Gastrocnemius medialis (tissue), 4 donors: ENCODE measurements at regions not wholly inside any gene's neighbourhood (a gene's known extent, or its start where the extent isn't known, plus 50 kb on each side); places are given as distances from the start of the nearest gene placed in this dataset.

Source experiments
- ATAC-seq, 2 donors: fragments of 150-250 bp; one replicate each; pipeline ENCODE4 v1.9.1; 2016
- DNase-seq, 2 donors: peaks; one replicate each; pipeline ENCODE4 v3.0.0-alpha.2; 2019
- H3K27ac ChIP-seq, 4 donors: fragments of 200-600 bp; sonication (generic); 1 replicate in 1 of 4; 2 replicates in 3 of 4; pipeline ENCODE4 v1.5.1; 2016 to 2018; ENCODE audit warnings: mild to moderate bottlenecking in 2 of 4, moderate library complexity in 1 of 4
- H3K27me3 ChIP-seq, 3 donors: fragments of 200-600 bp; sonication (generic) in 2 of 3; 1 replicate in 1 of 3; 2 replicates in 2 of 3; pipeline versions ENCODE4 v1.5.1 to v1.6.0; 2016 to 2019; ENCODE audit warnings: mild to moderate bottlenecking in 1 of 3, moderate library complexity in 1 of 3
- H3K36me3 ChIP-seq, 2 donors: fragments of 200-600 bp; sonication (generic) in 1 of 2; one replicate each; pipeline ENCODE4 v1.5.1; 2017 to 2018
- H3K4me1 ChIP-seq, 2 donors: fragments of 200-600 bp; sonication (generic) in 1 of 2; one replicate each; pipeline ENCODE4 v1.5.1; 2016 to 2017; ENCODE audit warnings: mild to moderate bottlenecking in 2 of 2
- H3K4me3 ChIP-seq, 4 donors: fragments of 200-600 bp; sonication (generic) in 3 of 4; 1 replicate in 1 of 4; 2 replicates in 3 of 4; pipeline ENCODE4 v1.5.1; 2016 to 2019; ENCODE audit warnings: mild to moderate bottlenecking in 2 of 4
- H3K9me3 ChIP-seq, 3 donors: fragments of 200-600 bp; sonication (generic) in 2 of 3; 1 replicate in 1 of 3; 2 replicates in 2 of 3; pipeline ENCODE4 v1.5.1; 2016 to 2019
- POLR2A ChIP-seq, 2 donors: fragments of 450-650 bp; IDR thresholded peaks; one replicate each; pipeline ENCODE4 v1.6.1; 2017; ENCODE audit warnings: antibody characterized with exemption in 2 of 2, mild to moderate bottlenecking in 2 of 2, moderate library complexity in 2 of 2
- in situ Hi-C, 4 donors: fragments of 200-750 bp; cut with MboI; loops; one replicate each; pipeline versions ENCODE4 v1.15.0 to v1.8.0; 2017; ENCODE audit warnings: low sequenced_read_pairs in 4 of 4
- intact Hi-C: fragments of 100-400 bp; cut with DNase I; formaldehyde crosslinking; loops from one replicate; pipeline ENCODE4 v1.15.1; 2023; ENCODE audit warnings: low total_unique reads
- TF ChIP-seq, protein P1 (sequence below), 5 experiments: fragments of 450-650 bp in 3 of 5; fragments of 200-600 bp in 2 of 5; sonication (generic) in 2 of 5; IDR thresholded peaks in 4 of 5; conservative IDR thresholded peaks in 1 of 5; 1 replicate in 4 of 5; 2 replicates in 1 of 5; pipeline ENCODE4 v1.5.1; 2016 to 2019; ENCODE audit warnings: antibody characterized with exemption in 5 of 5, mild to moderate bottlenecking in 3 of 5, moderate library complexity in 3 of 5

- no peak overlapping the region for H3K4me3 ChIP-seq
- intact Hi-C loops (no loop called here), in situ Hi-C loops (no loop called here)
- no peak for TF ChIP-seq POLR2A (IDR thresholded peaks at IDR 0.05)
- TF ChIP-seq, protein P1, sequence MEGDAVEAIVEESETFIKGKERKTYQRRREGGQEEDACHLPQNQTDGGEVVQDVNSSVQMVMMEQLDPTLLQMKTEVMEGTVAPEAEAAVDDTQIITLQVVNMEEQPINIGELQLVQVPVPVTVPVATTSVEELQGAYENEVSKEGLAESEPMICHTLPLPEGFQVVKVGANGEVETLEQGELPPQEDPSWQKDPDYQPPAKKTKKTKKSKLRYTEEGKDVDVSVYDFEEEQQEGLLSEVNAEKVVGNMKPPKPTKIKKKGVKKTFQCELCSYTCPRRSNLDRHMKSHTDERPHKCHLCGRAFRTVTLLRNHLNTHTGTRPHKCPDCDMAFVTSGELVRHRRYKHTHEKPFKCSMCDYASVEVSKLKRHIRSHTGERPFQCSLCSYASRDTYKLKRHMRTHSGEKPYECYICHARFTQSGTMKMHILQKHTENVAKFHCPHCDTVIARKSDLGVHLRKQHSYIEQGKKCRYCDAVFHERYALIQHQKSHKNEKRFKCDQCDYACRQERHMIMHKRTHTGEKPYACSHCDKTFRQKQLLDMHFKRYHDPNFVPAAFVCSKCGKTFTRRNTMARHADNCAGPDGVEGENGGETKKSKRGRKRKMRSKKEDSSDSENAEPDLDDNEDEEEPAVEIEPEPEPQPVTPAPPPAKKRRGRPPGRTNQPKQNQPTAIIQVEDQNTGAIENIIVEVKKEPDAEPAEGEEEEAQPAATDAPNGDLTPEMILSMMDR (IDR thresholded peaks at IDR 0.05 in 4 of 5, conservative IDR thresholded peaks at IDR 0.05 in 1 of 5), result no peak
- no peaks in the 10 kb centered on the region for H3K27me3 ChIP-seq
- H3K9me3 ChIP-seq, result no peaks in the 10 kb centered on the region
- H3K4me1 ChIP-seq, result no peaks in the 10 kb centered on the region
- no peaks in the 10 kb centered on the region for H3K36me3 ChIP-seq
- no peak overlapping the region for H3K27ac ChIP-seq
- DNase-seq (no peak), ATAC-seq (no peak)
Measured at GRCh38 chr18:78619854-78620253, 359.8 kb upstream of the SALL3 start.

DNA sequence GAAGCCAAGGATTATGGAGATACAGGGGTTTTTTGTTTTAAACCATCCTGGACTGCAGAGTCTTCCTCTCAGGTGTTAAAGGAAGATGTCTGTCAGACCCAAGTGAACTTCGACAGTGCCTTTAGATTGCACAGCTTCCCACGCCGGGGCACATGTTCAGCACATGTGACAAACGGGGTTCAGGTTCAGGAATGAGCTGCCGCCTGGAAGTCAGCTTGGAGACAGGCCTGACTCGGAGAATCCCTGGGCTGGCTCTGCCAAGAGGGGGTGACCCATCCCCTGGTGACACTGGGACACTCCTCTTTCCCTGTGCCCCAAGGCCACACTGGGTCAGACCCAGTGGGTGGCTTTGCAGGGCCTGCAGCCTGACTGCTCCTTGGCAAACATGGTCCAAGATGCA lies 359.3 kb upstream of the SALL3 start:
- in situ Hi-C loops (no loop called here), intact Hi-C loops (no loop called here)
- TF ChIP-seq, protein P1 (IDR thresholded peaks at IDR 0.05 in 4 of 5, conservative IDR thresholded peaks at IDR 0.05 in 1 of 5), result no peak
- no peak for TF ChIP-seq POLR2A (IDR thresholded peaks at IDR 0.05)
- Histone ChIP-seq H3K27ac (no peak overlapping the region), H3K4me3 (no peak overlapping the region), H3K36me3 (no peaks in the 10 kb centered on the region), H3K27me3 (no peaks in the 10 kb centered on the region), H3K4me1 (no peaks in the 10 kb centered on the region), H3K9me3 (no peaks in the 10 kb centered on the region)
- ATAC-seq (no peak), DNase-seq (no peak)

GRCh38 chr18:78621141-78621755 lies 358.4 kb upstream of the SALL3 start:
- H3K27me3 ChIP-seq, result no peaks in the 10 kb centered on the region
- intact Hi-C loops, result no loop called here
- ATAC-seq, result no peak

DNA sequence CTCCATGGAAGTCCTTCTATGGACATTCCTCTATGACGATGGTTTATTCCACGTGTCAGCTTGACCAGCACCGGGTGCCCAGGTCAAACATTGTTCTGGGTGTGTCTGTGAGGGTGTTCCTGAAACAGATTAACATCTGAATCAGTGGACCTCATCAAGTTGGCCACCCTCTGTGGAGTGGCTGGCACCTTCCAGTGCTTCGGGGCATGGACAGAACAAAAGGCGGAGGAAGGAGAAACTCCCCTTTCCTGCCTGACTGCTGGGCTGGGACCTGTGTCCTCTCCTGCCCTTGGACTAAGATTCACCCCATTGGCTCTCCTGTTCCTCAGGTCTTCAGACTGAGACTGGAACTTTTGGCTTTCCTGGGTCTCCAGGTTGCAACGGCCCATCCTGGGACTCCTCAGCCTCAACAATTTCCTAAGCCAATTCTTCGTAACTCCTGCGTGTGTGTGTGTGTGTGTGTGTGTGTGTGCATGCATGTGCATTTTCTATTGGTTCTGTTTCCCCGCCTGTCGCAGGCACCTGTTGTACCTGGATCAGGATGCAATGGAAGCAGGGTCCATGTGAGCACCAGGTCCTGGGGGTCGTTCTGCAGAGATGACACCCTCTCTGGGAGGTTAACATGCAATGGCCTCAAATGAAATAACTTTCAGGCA lies 357.2 kb upstream of the SALL3 start:
- no peaks in the 10 kb centered on the region for H3K4me1 ChIP-seq
- H3K27ac ChIP-seq, result no peak overlapping the region
- ATAC-seq (no peak), DNase-seq (no peak)
- TF ChIP-seq, protein P1 (IDR thresholded peaks at IDR 0.05 in 4 of 5, conservative IDR thresholded peaks at IDR 0.05 in 1 of 5), result no peak
- TF ChIP-seq POLR2A (IDR thresholded peaks at IDR 0.05), result no peak
- intact Hi-C loops (no loop called here), in situ Hi-C loops (no loop called here)
- no peaks in the 10 kb centered on the region for H3K36me3 ChIP-seq
- no peaks in the 10 kb centered on the region for H3K9me3 ChIP-seq
- H3K27me3 ChIP-seq, result no peaks in the 10 kb centered on the region
- H3K4me3 ChIP-seq, result no peak overlapping the region

More at GRCh38 chr18:78621141-78621755, 358.4 kb upstream of the SALL3 start:
- no peak overlapping the region for H3K27ac ChIP-seq
- no peak overlapping the region for H3K4me3 ChIP-seq
- no peak for DNase-seq
- no peaks in the 10 kb centered on the region for H3K4me1 ChIP-seq
- no peak for TF ChIP-seq POLR2A (IDR thresholded peaks at IDR 0.05)
- TF ChIP-seq, protein P1 (IDR thresholded peaks at IDR 0.05 in 4 of 5, conservative IDR thresholded peaks at IDR 0.05 in 1 of 5), result no peak
- no peaks in the 10 kb centered on the region for H3K9me3 ChIP-seq
- in situ Hi-C loops, result no loop called here
- no peaks in the 10 kb centered on the region for H3K36me3 ChIP-seq
